ENCODE measurements at regions not wholly inside any gene's neighbourhood (a gene's known extent, or its start where the extent isn't known, plus 50 kb on each side); places are given as distances from the start of the nearest gene placed in this dataset.

- Histone ChIP-seq H3K9me3 (peaks cover 0 to 2% (median 0%) of the 10 kb centered on the region in 4 donors), H3K4me3 (no peak overlapping the region), H3K36me3 (no peaks in the 10 kb centered on the region), H3K27me3 (no peaks in the 10 kb centered on the region), H3K27ac (no peak overlapping the region), H3K4me1 (no peaks in the 10 kb centered on the region)
- intact Hi-C loops (cut with DNase I): no loop called here
- DNase-seq: no peak
- TF ChIP-seq POLR2A (IDR thresholded peaks at IDR 0.05): no peak
- no peak for TF ChIP-seq POLR2AphosphoS5 (IDR thresholded peaks at IDR 0.05)
- TF ChIP-seq CTCF (IDR thresholded peaks at IDR 0.05): no peak
- TF ChIP-seq EP300 (IDR thresholded peaks at IDR 0.05): no peak
Observed at GRCh38 chr4:189445613-189446012, 495.1 kb upstream of the FRG1 start.

GRCh38 chr4:189463734-189464133, 476.9 kb upstream of the FRG1 start:
- TF ChIP-seq POLR2A (IDR thresholded peaks at IDR 0.05) (no peak), EP300 (IDR thresholded peaks at IDR 0.05) (no peak)
- no peaks in the 10 kb centered on the region for H3K4me1 ChIP-seq
- H3K27me3 ChIP-seq: no peaks in the 10 kb centered on the region
- no peak overlapping the region for H3K27ac ChIP-seq
- WGBS, 2 donors: 91 to 92% methylated on average over 12 of the region's 12 CpGs
- DNase-seq: no peak
- intact Hi-C loops (cut with DNase I): no loop called here
- no peaks in the 10 kb centered on the region for H3K9me3 ChIP-seq
- no peak overlapping the region for H3K4me3 ChIP-seq
- no peaks in the 10 kb centered on the region for H3K36me3 ChIP-seq

GRCh38 chr4:189494407-189494806, 446.3 kb upstream of the FRG1 start:
- intact Hi-C loops (cut with DNase I): no loop called here
- TF ChIP-seq POLR2A (IDR thresholded peaks at IDR 0.05) (no peak), CTCF (IDR thresholded peaks at IDR 0.05) (no peak), EP300 (IDR thresholded peaks at IDR 0.05) (no peak), POLR2AphosphoS5 (IDR thresholded peaks at IDR 0.05) (no peak)
- H3K36me3 ChIP-seq: no peaks in the 10 kb centered on the region
- H3K27me3 ChIP-seq: no peaks in the 10 kb centered on the region
- WGBS, 2 donors: 73 to 87% methylated on average over 2 of the region's 2 CpGs
- peaks cover 0 to 3% (median 0%) of the 10 kb centered on the region in 4 donors for H3K9me3 ChIP-seq
- no peak for DNase-seq
- H3K4me3 ChIP-seq: no peak overlapping the region
- H3K4me1 ChIP-seq: no peaks in the 10 kb centered on the region
- H3K27ac ChIP-seq: no peak overlapping the region

GRCh38 chr4:189497516-189497915, 443.2 kb upstream of the FRG1 start:
- WGBS, 2 donors: 47 to 74% methylated on average over 6 of the region's 6 CpGs
- intact Hi-C loops (cut with DNase I): no loop called here
- Histone ChIP-seq H3K9me3 (no peaks in the 10 kb centered on the region), H3K36me3 (no peaks in the 10 kb centered on the region), H3K4me1 (no peaks in the 10 kb centered on the region), H3K27ac (no peak overlapping the region), H3K4me3 (no peak overlapping the region), H3K27me3 (no peaks in the 10 kb centered on the region)
- TF ChIP-seq CTCF (IDR thresholded peaks at IDR 0.05): no peak
- no peak for TF ChIP-seq POLR2AphosphoS5 (IDR thresholded peaks at IDR 0.05)
- no peak for TF ChIP-seq POLR2A (IDR thresholded peaks at IDR 0.05)
- TF ChIP-seq EP300 (IDR thresholded peaks at IDR 0.05): no peak
- no peak for DNase-seq

- TF ChIP-seq POLR2A (IDR thresholded peaks at IDR 0.05) (no peak), POLR2AphosphoS5 (IDR thresholded peaks at IDR 0.05) (no peak), EP300 (IDR thresholded peaks at IDR 0.05) (no peak), CTCF (IDR thresholded peaks at IDR 0.05) (no peak)
- no peaks in the 10 kb centered on the region for H3K4me1 ChIP-seq
- intact Hi-C loops (cut with DNase I): no loop called here
- H3K9me3 ChIP-seq: no peaks in the 10 kb centered on the region
- H3K27ac ChIP-seq: no peak overlapping the region
- no peak for DNase-seq
- no peak overlapping the region for H3K4me3 ChIP-seq
- WGBS, 2 donors: 92 to 94% methylated on average over 10 of the region's 10 CpGs
- no peaks in the 10 kb centered on the region for H3K36me3 ChIP-seq
- no peaks in the 10 kb centered on the region for H3K27me3 ChIP-seq
Observed at GRCh38 chr4:189497996-189498395, 442.7 kb upstream of the FRG1 start.
